Cardiac muscle cell (in vitro differentiated cells and primary cell): ENCODE measurements at regions not wholly inside any gene's neighbourhood (a gene's known extent, or its start where the extent isn't known, plus 50 kb on each side); places are given as distances from the start of the nearest gene placed in this dataset.

Experiments
- DNase-seq, 2 donors: peaks; one replicate each; pipeline versions ENCODE4 v3.0.0 to v3.0.0-alpha.2; 2010 to 2017; ENCODE audit warnings: low read depth in 1 of 2, low spot score in 1 of 2
- H3K27ac ChIP-seq: fragments of 200-600 bp; sonication (generic); 2 replicates; pipeline ENCODE4 v1.5.1; 2016
- H3K27me3 ChIP-seq: fragments of 200-600 bp; sonication (generic); 2 replicates; pipeline ENCODE4 v1.6.0; 2016; ENCODE audit warnings: control low read depth
- H3K36me3 ChIP-seq: fragments of 200-600 bp; sonication (generic); 2 replicates; pipeline ENCODE4 v1.5.1; 2016; ENCODE audit warnings: control low read depth
- H3K4me1 ChIP-seq: fragments of 200-600 bp; sonication (generic); 2 replicates; pipeline ENCODE4 v1.8.1; 2017; ENCODE audit warnings: low read depth, mild to moderate bottlenecking, mixed run types
- H3K4me3 ChIP-seq: fragments of 200-600 bp; sonication (generic); 2 replicates; pipeline ENCODE4 v1.5.1; 2016; ENCODE audit warnings: mild to moderate bottlenecking
- H3K9me3 ChIP-seq: fragments of 200-600 bp; sonication (generic); 2 replicates; pipeline ENCODE4 v1.5.1; 2017; ENCODE audit warnings: low read depth, mild to moderate bottlenecking, control low read depth
- CTCF ChIP-seq: IDR thresholded peaks from 2 replicates; pipeline ENCODE4 v1.5.1; 2012; ENCODE audit warnings: low read depth, mild to moderate bottlenecking, low read length

DNA sequence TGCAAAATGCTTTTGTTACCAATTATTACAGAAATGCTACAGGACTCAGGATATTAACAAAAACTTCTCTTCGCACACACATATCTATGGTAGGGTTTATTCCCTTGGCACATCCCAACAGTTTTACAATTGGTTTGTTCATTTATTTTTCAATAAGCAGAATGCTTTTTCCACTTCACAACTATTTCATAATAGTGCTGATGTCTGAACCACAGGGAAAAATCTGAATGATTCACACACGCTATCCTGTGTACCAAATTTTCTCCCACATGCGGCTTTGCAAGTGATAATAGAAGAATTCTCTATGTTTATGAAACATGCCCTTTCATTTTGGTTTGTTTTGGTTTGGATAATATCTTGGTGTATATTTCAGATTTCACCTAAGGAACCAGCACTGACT, 725.7 kb upstream of the TENM3 start:
- no peak for TF ChIP-seq CTCF
- peak in 1 of 2 donors; percentile 74 for DNase-seq
- Histone ChIP-seq H3K36me3 (no peaks in the 10 kb centered on the region), H3K27ac (no peak overlapping the region), H3K27me3 (no peaks in the 10 kb centered on the region), H3K4me1 (no peaks in the 10 kb centered on the region), H3K4me3 (no peak overlapping the region), H3K9me3 (no peaks in the 10 kb centered on the region)

- Histone ChIP-seq H3K4me3 (no peak overlapping the region), H3K4me1 (no peaks in the 10 kb centered on the region), H3K36me3 (no peaks in the 10 kb centered on the region), H3K27ac (no peak overlapping the region), H3K27me3 (no peaks in the 10 kb centered on the region), H3K9me3 (no peaks in the 10 kb centered on the region)
- no peak for TF ChIP-seq CTCF
- DNase-seq, result no peak
Observed at GRCh38 chr4:181520790-181521189, 722.4 kb upstream of the TENM3 start.

- TF ChIP-seq CTCF, result no peak
- no peak overlapping the region for H3K4me3 ChIP-seq
Observed at GRCh38 chr4:181523973-181524372, 719.2 kb upstream of the TENM3 start.

GRCh38 chr4:181524499-181524898, 718.7 kb upstream of the TENM3 start:
- no peak for DNase-seq
- H3K36me3 ChIP-seq, result no peaks in the 10 kb centered on the region
- no peak overlapping the region for H3K27ac ChIP-seq
- no peak overlapping the region for H3K4me3 ChIP-seq
- H3K4me1 ChIP-seq, result no peaks in the 10 kb centered on the region
- H3K9me3 ChIP-seq, result no peaks in the 10 kb centered on the region
- TF ChIP-seq CTCF, result no peak
- no peaks in the 10 kb centered on the region for H3K27me3 ChIP-seq

More at GRCh38 chr4:181523973-181524372, 719.2 kb upstream of the TENM3 start:
- no peaks in the 10 kb centered on the region for H3K9me3 ChIP-seq
- H3K27ac ChIP-seq, result no peak overlapping the region
- H3K27me3 ChIP-seq, result no peaks in the 10 kb centered on the region
- DNase-seq, result no peak
- no peaks in the 10 kb centered on the region for H3K36me3 ChIP-seq
- no peaks in the 10 kb centered on the region for H3K4me1 ChIP-seq

GRCh38 chr4:181525634-181526033, 717.6 kb upstream of the TENM3 start:
- Histone ChIP-seq H3K36me3 (no peaks in the 10 kb centered on the region), H3K27me3 (peaks cover 5% of the 10 kb centered on the region), H3K4me3 (no peak overlapping the region), H3K27ac (no peak overlapping the region), H3K9me3 (no peaks in the 10 kb centered on the region), H3K4me1 (no peaks in the 10 kb centered on the region)
- TF ChIP-seq CTCF, result no peak
- peak in 1 of 2 donors; percentile 7 for DNase-seq
